ENCODE measurements at regions not wholly inside any gene's neighbourhood (a gene's known extent, or its start where the extent isn't known, plus 50 kb on each side); places are given as distances from the start of the nearest gene placed in this dataset.

DNA sequence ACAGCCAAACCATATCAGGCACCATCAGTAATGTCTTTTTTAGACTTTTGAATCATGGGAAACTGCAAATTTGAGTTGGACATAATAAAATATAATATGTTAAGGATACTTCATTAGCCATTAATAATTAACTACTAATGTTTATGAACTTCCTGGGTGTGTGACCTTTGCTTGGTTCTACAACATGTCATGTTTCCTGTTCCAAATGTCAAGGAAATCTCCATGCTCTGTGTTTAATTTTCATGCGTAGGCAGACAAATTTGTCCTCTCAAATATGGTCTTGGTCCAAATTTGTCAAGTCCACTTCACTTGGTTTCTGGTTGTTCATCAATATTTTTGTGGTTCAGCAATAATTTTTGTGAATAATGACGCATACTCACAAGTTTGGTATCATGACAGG, 410.5 kb downstream of the BMP2 start:
- TF ChIP-seq, protein P1, sequence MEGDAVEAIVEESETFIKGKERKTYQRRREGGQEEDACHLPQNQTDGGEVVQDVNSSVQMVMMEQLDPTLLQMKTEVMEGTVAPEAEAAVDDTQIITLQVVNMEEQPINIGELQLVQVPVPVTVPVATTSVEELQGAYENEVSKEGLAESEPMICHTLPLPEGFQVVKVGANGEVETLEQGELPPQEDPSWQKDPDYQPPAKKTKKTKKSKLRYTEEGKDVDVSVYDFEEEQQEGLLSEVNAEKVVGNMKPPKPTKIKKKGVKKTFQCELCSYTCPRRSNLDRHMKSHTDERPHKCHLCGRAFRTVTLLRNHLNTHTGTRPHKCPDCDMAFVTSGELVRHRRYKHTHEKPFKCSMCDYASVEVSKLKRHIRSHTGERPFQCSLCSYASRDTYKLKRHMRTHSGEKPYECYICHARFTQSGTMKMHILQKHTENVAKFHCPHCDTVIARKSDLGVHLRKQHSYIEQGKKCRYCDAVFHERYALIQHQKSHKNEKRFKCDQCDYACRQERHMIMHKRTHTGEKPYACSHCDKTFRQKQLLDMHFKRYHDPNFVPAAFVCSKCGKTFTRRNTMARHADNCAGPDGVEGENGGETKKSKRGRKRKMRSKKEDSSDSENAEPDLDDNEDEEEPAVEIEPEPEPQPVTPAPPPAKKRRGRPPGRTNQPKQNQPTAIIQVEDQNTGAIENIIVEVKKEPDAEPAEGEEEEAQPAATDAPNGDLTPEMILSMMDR (conservative IDR thresholded peaks at IDR 0.05), result no peak
- no peak for TF ChIP-seq ZFX (IDR thresholded peaks at IDR 0.05)
